Ovary (tissue), 3 donors: ENCODE measurements at regions not wholly inside any gene's neighbourhood (a gene's known extent, or its start where the extent isn't known, plus 50 kb on each side); places are given as distances from the start of the nearest gene placed in this dataset.

Source experiments
- CTCF ChIP-seq, 3 donors: fragments of 450-650 bp in 2 of 3; fragments of 200-600 bp in 1 of 3; IDR thresholded peaks; one replicate each; pipeline versions ENCODE4 v1.5.1 to v1.8.0; 2016 to 2022; ENCODE audit warnings: antibody characterized with exemption in 3 of 3, mild to moderate bottlenecking in 1 of 3
- POLR2A ChIP-seq: fragments of 450-650 bp; IDR thresholded peaks from one replicate; pipeline ENCODE4 v1.6.1; 2017; ENCODE audit warnings: antibody characterized with exemption, mild to moderate bottlenecking, moderate library complexity
- donor health status: DM: no; HTN: no; CAD: no.

GRCh38 chr10:88193018-88193417 lies 329.6 kb downstream of the PTEN start:
- TF ChIP-seq CTCF (IDR thresholded peaks at IDR 0.05) (no peak), POLR2A (no peak)
